ENCODE measurements at regions not wholly inside any gene's neighbourhood (a gene's known extent, or its start where the extent isn't known, plus 50 kb on each side); places are given as distances from the start of the nearest gene placed in this dataset.

DNA sequence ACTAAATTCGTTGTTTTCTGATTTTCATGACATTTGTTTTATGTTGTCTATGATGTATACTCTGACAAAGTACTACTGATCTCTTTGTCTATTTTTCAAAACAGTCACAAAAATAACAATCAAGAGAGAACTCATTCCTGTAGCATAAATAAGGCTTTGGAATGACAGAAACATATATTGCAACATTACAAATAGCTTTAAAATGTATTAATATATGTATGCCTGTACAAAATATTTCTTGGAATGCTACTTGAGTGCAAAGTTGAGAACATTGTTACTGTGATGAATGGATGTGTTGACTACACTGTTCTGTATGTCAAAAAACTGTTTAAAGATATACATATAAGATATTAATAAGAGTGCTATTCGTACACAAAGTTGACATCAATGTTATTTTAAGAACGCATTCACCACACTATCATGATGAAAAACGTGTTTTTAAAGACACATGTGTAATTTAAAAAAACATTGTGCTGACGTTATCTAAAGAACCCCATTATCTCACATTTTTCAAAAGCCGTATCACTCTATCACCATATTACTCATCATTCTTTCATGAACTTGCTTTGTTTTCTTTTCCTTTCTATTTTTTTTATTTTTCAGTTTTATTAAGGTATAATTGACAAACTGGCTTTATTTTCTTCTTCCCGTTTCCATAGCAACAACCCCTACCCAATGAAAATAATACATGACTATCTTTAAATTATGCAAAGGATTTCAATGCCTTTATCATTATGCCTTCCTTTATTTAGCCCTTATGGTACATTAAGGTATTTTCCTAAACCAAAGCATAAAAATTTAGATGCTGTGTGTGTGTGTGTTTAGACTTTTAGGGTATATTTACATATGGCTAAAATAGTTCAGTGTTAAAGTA is 918.8 kb downstream of the SLITRK1 start:
- no peak for TF ChIP-seq ZFP37 (tag by site-specific recombination; IDR thresholded peaks at IDR 0.05)
- TF ChIP-seq, protein P1, sequence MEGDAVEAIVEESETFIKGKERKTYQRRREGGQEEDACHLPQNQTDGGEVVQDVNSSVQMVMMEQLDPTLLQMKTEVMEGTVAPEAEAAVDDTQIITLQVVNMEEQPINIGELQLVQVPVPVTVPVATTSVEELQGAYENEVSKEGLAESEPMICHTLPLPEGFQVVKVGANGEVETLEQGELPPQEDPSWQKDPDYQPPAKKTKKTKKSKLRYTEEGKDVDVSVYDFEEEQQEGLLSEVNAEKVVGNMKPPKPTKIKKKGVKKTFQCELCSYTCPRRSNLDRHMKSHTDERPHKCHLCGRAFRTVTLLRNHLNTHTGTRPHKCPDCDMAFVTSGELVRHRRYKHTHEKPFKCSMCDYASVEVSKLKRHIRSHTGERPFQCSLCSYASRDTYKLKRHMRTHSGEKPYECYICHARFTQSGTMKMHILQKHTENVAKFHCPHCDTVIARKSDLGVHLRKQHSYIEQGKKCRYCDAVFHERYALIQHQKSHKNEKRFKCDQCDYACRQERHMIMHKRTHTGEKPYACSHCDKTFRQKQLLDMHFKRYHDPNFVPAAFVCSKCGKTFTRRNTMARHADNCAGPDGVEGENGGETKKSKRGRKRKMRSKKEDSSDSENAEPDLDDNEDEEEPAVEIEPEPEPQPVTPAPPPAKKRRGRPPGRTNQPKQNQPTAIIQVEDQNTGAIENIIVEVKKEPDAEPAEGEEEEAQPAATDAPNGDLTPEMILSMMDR (tag by site-specific recombination; IDR thresholded peaks at IDR 0.05) = no peak
- TF ChIP-seq ZBTB48 (tag by site-specific recombination; IDR thresholded peaks at IDR 0.05) = no peak
- TF ChIP-seq, protein P2, sequence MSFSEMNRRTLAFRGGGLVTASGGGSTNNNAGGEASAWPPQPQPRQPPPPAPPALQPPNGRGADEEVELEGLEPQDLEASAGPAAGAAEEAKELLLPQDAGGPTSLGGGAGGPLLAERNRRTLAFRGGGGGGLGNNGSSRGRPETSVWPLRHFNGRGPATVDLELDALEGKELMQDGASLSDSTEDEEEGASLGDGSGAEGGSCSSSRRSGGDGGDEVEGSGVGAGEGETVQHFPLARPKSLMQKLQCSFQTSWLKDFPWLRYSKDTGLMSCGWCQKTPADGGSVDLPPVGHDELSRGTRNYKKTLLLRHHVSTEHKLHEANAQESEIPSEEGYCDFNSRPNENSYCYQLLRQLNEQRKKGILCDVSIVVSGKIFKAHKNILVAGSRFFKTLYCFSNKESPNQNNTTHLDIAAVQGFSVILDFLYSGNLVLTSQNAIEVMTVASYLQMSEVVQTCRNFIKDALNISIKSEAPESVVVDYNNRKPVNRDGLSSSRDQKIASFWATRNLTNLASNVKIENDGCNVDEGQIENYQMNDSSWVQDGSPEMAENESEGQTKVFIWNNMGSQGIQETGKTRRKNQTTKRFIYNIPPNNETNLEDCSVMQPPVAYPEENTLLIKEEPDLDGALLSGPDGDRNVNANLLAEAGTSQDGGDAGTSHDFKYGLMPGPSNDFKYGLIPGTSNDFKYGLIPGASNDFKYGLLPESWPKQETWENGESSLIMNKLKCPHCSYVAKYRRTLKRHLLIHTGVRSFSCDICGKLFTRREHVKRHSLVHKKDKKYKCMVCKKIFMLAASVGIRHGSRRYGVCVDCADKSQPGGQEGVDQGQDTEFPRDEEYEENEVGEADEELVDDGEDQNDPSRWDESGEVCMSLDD (tag by site-specific recombination; IDR thresholded peaks at IDR 0.05) = no peak
- TF ChIP-seq, protein P3, sequence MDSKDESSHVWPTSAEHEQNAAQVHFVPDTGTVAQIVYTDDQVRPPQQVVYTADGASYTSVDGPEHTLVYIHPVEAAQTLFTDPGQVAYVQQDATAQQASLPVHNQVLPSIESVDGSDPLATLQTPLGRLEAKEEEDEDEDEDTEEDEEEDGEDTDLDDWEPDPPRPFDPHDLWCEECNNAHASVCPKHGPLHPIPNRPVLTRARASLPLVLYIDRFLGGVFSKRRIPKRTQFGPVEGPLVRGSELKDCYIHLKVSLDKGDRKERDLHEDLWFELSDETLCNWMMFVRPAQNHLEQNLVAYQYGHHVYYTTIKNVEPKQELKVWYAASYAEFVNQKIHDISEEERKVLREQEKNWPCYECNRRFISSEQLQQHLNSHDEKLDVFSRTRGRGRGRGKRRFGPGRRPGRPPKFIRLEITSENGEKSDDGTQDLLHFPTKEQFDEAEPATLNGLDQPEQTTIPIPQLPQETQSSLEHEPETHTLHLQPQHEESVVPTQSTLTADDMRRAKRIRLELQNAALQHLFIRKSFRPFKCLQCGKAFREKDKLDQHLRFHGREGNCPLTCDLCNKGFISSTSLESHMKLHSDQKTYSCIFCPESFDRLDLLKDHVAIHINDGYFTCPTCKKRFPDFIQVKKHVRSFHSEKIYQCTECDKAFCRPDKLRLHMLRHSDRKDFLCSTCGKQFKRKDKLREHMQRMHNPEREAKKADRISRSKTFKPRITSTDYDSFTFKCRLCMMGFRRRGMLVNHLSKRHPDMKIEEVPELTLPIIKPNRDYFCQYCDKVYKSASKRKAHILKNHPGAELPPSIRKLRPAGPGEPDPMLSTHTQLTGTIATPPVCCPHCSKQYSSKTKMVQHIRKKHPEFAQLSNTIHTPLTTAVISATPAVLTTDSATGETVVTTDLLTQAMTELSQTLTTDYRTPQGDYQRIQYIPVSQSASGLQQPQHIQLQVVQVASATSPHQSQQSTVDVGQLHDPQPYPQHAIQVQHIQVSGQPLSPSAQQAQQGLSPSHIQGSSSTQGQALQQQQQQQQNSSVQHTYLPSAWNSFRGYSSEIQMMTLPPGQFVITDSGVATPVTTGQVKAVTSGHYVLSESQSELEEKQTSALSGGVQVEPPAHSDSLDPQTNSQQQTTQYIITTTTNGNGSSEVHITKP (tag by site-specific recombination; IDR thresholded peaks at IDR 0.05) = no peak
- TF ChIP-seq ZNF223 (tag by site-specific recombination; IDR thresholded peaks at IDR 0.05) = no peak
- TF ChIP-seq, protein P4, sequence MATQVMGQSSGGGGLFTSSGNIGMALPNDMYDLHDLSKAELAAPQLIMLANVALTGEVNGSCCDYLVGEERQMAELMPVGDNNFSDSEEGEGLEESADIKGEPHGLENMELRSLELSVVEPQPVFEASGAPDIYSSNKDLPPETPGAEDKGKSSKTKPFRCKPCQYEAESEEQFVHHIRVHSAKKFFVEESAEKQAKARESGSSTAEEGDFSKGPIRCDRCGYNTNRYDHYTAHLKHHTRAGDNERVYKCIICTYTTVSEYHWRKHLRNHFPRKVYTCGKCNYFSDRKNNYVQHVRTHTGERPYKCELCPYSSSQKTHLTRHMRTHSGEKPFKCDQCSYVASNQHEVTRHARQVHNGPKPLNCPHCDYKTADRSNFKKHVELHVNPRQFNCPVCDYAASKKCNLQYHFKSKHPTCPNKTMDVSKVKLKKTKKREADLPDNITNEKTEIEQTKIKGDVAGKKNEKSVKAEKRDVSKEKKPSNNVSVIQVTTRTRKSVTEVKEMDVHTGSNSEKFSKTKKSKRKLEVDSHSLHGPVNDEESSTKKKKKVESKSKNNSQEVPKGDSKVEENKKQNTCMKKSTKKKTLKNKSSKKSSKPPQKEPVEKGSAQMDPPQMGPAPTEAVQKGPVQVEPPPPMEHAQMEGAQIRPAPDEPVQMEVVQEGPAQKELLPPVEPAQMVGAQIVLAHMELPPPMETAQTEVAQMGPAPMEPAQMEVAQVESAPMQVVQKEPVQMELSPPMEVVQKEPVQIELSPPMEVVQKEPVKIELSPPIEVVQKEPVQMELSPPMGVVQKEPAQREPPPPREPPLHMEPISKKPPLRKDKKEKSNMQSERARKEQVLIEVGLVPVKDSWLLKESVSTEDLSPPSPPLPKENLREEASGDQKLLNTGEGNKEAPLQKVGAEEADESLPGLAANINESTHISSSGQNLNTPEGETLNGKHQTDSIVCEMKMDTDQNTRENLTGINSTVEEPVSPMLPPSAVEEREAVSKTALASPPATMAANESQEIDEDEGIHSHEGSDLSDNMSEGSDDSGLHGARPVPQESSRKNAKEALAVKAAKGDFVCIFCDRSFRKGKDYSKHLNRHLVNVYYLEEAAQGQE (tag by site-specific recombination; IDR thresholded peaks at IDR 0.05) = no peak
- TF ChIP-seq ZBTB7A (tag by site-specific recombination; IDR thresholded peaks at IDR 0.05; ENCODE audit: low read depth) = no peak
- TF ChIP-seq ZNF24 (tag by site-specific recombination; IDR thresholded peaks at IDR 0.05) = no peak
- no peak for TF ChIP-seq YY1 (tag by site-specific recombination; IDR thresholded peaks at IDR 0.05)
